LNCaP clone FGC (cell line): ENCODE measurements at regions not wholly inside any gene's neighbourhood (a gene's known extent, or its start where the extent isn't known, plus 50 kb on each side); places are given as distances from the start of the nearest gene placed in this dataset.

Experiments used
- DNase-seq: peaks from one replicate; pipeline ENCODE4 v3.0.0-alpha.2; 2011; ENCODE audit warnings: low read depth
- H3K4me3 ChIP-seq: 2 replicates; pipeline ENCODE4 v1.5.1; 2011; ENCODE audit warnings: mild to moderate bottlenecking, low read depth, low read length, control low read depth
- CTCF ChIP-seq: IDR thresholded peaks from 2 replicates; pipeline ENCODE4 v1.5.1; 2012; ENCODE audit warnings: mild to moderate bottlenecking; ENCODE audit not compliant: control insufficient read depth, insufficient read depth; ENCODE audit errors: extremely low read depth

- DNase-seq, result no peak
- TF ChIP-seq CTCF, result no peak
- H3K4me3 ChIP-seq, result no peak overlapping the region
Measured at GRCh38 chr6:114863610-114864009, 520.8 kb upstream of the HS3ST5 start.

GRCh38 chr6:114862819-114863218 is 520.0 kb upstream of the HS3ST5 start:
- H3K4me3 ChIP-seq, result no peak overlapping the region
- TF ChIP-seq CTCF, result no peak
- DNase-seq, result no peak

GRCh38 chr6:114862064-114862463 is 519.2 kb upstream of the HS3ST5 start:
- H3K4me3 ChIP-seq, result no peak overlapping the region
- no peak for TF ChIP-seq CTCF
- DNase-seq, result no peak

- DNase-seq, result no peak
- no peak overlapping the region for H3K4me3 ChIP-seq
- TF ChIP-seq CTCF, result no peak
Measured at GRCh38 chr6:114844359-114844758, 501.5 kb upstream of the HS3ST5 start.

GRCh38 chr6:114839019-114839418 is 496.2 kb upstream of the HS3ST5 start:
- H3K4me3 ChIP-seq, result no peak overlapping the region
- no peak for TF ChIP-seq CTCF
- no peak for DNase-seq

GRCh38 chr6:114833211-114833610 is 490.4 kb upstream of the HS3ST5 start:
- no peak for DNase-seq
- no peak for TF ChIP-seq CTCF
- no peak overlapping the region for H3K4me3 ChIP-seq

- no peak overlapping the region for H3K4me3 ChIP-seq
- TF ChIP-seq CTCF, result no peak
- no peak for DNase-seq
Measured at GRCh38 chr6:114830515-114830914, 487.7 kb upstream of the HS3ST5 start.
